ENCODE measurements at regions not wholly inside any gene's neighbourhood (a gene's known extent, or its start where the extent isn't known, plus 50 kb on each side); places are given as distances from the start of the nearest gene placed in this dataset.

DNA sequence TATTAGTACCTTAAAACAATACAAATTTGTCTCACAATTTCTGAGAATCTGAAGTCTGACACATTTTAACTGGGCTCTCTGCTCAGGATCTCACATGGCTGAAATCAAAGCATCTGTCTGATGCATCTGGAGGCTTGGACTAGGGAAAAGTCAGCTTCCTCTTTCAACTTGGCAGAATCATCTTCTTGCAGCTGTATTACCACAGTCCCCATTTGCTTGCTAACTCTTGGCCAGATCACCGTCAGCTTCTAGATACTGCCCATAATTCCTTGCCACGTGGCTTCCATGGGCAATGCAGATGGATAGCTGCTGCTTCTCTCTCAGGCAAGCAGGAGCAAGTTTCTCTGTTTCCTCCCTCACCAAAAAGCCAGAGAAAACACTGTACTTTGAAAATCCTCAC lies 1106.4 kb upstream of the CITED2 start:
- no peaks in the 10 kb centered on the region for H3K4me1 ChIP-seq (ENCODE audit: control insufficient read depth in 1 of 2, insufficient read depth in 2 of 2, low read length in 2 of 2)
- H3K27ac ChIP-seq (ENCODE audit: low read length) = no peak overlapping the region
- peaks cover 0 to 5% of the 10 kb centered on the region in 2 donors for H3K9me3 ChIP-seq (ENCODE audit: control insufficient read depth in 1 of 2, low read length in 2 of 2)
- no peak overlapping the region for H3K4me3 ChIP-seq (ENCODE audit: low read depth in 1 of 2, low read length in 2 of 2)
- H3K36me3 ChIP-seq (ENCODE audit: control insufficient read depth in 1 of 2, insufficient read depth in 2 of 2, low read length in 2 of 2) = no peaks in the 10 kb centered on the region
- no peaks in the 10 kb centered on the region for H3K27me3 ChIP-seq (ENCODE audit: low read depth, low read length)

DNA sequence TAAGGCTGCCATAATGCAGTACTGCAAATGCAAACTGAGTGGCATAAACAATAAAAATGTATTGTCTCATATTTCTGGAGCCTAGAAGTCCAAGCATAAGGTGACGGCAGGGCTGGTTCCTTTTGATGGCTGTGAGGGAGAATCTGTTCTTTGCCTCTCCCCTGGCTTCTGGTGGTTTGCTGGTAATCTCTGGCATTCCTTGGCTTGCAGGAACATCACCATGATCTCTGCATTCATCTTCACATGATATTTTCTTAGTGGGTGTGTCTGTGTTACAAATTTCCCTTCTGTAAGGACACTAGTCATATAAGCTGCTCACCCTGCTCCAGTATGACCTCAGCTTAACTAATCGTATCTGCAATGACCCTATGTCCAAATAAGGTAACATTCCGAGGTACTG lies 1104.2 kb upstream of the CITED2 start:
- H3K9me3 ChIP-seq (ENCODE audit: control insufficient read depth in 1 of 2, low read length in 2 of 2) = peaks cover 0 to 5% of the 10 kb centered on the region in 2 donors
- no peak overlapping the region for H3K4me3 ChIP-seq (ENCODE audit: low read depth in 1 of 2, low read length in 2 of 2)
- H3K27me3 ChIP-seq (ENCODE audit: low read depth, low read length) = no peaks in the 10 kb centered on the region
- no peaks in the 10 kb centered on the region for H3K4me1 ChIP-seq (ENCODE audit: control insufficient read depth in 1 of 2, insufficient read depth in 2 of 2, low read length in 2 of 2)
- H3K36me3 ChIP-seq (ENCODE audit: control insufficient read depth in 1 of 2, insufficient read depth in 2 of 2, low read length in 2 of 2) = no peaks in the 10 kb centered on the region
- H3K27ac ChIP-seq (ENCODE audit: low read length) = no peak overlapping the region

DNA sequence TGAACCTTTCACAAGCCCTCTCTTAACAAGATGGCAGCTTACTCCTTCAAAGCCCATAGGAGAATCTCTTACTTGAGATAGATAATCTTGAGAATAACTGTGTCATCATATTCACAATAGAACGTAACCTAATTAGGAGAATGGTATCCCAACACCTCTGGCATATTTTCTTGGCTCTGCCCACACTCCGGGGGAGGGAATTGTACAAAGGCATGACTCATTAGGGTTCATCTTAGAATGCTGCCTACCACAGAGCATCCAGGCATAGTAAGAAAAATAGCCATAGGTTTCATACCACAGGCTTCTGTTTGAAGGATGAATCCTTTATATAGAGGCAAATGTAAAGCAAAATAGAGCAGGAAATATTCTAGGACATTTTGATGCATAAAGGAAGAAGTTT lies 1100.6 kb upstream of the CITED2 start:
- no peak overlapping the region for H3K27ac ChIP-seq (ENCODE audit: low read length)
- no peaks in the 10 kb centered on the region for H3K36me3 ChIP-seq (ENCODE audit: control insufficient read depth in 1 of 2, insufficient read depth in 2 of 2, low read length in 2 of 2)

DNA sequence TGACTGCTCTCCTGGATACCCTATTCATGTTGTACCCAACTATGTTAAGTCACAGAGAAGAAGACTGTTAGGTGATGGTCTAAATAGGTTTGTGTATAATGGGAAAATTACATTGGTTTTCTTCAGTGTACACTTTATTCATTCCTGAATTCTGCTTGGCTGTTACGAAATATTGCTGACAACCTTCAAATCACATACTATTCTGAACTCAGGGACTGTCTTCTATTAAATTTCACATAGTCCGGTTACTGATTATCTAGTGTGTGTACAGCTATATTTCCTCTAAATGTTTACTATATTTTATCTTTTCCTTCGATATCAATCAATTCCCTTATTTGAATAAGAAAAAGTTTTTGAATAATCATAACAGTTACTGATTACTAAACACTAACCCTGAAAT lies 1090.3 kb upstream of the CITED2 start:
- Histone ChIP-seq H3K36me3 (ENCODE audit: control insufficient read depth in 1 of 2, insufficient read depth in 2 of 2, low read length in 2 of 2) (no peaks in the 10 kb centered on the region), H3K9me3 (ENCODE audit: control insufficient read depth in 1 of 2, low read length in 2 of 2) (peaks cover 0 to 3% of the 10 kb centered on the region in 2 donors), H3K27ac (ENCODE audit: low read length) (no peak overlapping the region), H3K4me3 (ENCODE audit: low read depth in 1 of 2, low read length in 2 of 2) (no peak overlapping the region), H3K27me3 (ENCODE audit: low read depth, low read length) (no peaks in the 10 kb centered on the region), H3K4me1 (ENCODE audit: control insufficient read depth in 1 of 2, insufficient read depth in 2 of 2, low read length in 2 of 2) (peaks cover 6 to 11% of the 10 kb centered on the region in 2 donors)

More for the DNA sequence above, 1100.6 kb upstream of the CITED2 start:
- H3K4me3 ChIP-seq (ENCODE audit: low read depth in 1 of 2, low read length in 2 of 2) = no peak overlapping the region
- peaks cover 0 to 5% of the 10 kb centered on the region in 2 donors for H3K9me3 ChIP-seq (ENCODE audit: control insufficient read depth in 1 of 2, low read length in 2 of 2)
- H3K27me3 ChIP-seq (ENCODE audit: low read depth, low read length) = no peaks in the 10 kb centered on the region
- H3K4me1 ChIP-seq (ENCODE audit: control insufficient read depth in 1 of 2, insufficient read depth in 2 of 2, low read length in 2 of 2) = no peaks in the 10 kb centered on the region

DNA sequence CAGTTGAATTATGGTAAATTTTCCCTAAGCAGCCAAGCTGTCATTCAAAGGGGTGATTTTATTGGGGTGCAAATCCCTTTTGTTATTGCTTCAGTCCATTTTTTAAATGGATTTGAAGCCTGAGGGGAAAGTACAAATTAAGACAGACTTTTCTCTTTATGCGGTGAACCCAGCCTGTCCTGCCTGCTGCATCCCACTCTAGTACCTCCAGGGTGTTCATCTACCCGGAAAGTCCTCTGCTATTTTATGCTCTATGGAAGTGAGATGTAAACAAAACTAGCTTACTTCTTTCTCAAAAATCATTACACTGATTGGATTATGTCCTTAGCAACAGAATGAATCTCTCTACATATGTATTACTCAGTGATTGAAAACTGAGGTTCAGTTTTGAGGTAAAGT lies 1088.9 kb upstream of the CITED2 start:
- H3K4me1 ChIP-seq (ENCODE audit: control insufficient read depth in 1 of 2, insufficient read depth in 2 of 2, low read length in 2 of 2) = peaks cover 6 to 11% of the 10 kb centered on the region in 2 donors
- peak overlapping the region; percentile 78 for H3K27ac ChIP-seq (ENCODE audit: low read length)
- H3K9me3 ChIP-seq (ENCODE audit: control insufficient read depth in 1 of 2, low read length in 2 of 2) = peaks cover 0 to 3% of the 10 kb centered on the region in 2 donors
- H3K27me3 ChIP-seq (ENCODE audit: low read depth, low read length) = no peaks in the 10 kb centered on the region
- H3K36me3 ChIP-seq (ENCODE audit: control insufficient read depth in 1 of 2, insufficient read depth in 2 of 2, low read length in 2 of 2) = no peaks in the 10 kb centered on the region
- no peak overlapping the region for H3K4me3 ChIP-seq (ENCODE audit: low read depth in 1 of 2, low read length in 2 of 2)

DNA sequence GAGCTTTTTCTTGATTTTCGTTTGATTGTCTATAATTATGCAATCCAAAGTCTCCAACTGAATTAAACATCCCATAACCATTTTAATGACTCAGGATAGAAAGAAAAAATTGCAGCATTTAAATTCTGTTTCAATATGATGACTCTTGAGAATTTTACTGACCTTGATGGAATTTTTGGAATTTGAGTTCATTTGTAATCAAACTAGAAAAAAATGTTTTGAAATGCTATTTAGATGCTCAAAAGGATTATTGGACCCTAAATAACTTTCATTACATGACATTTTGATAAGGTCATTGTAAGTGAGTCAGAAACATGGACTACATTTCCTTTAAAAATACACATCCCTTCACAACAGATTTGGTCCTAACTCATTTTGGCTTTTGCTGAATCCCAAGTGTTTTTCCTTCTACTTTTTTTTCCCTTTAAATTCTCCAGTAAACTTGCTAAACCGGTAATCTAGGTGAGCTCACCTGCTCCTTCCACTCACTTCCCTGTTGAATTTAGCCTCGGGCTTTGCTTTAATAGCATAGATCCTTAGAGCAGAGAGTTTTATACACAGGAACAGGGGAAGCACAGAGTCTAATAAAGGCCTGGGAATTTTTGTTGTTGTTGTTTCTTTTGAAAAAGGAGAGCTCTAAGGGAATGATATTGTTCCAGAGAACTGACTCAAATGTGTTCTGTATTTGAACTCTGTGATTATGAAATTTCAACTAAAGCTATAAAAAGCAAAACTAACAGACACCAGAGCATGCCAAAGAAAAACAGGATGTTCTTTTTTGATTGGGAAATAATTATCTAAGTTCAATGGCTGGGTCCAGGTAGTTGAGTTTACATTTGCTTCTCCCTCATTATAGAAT lies 1088.2 kb upstream of the CITED2 start:
- Histone ChIP-seq H3K4me1 (ENCODE audit: control insufficient read depth in 1 of 2, insufficient read depth in 2 of 2, low read length in 2 of 2) (peaks cover 6 to 11% of the 10 kb centered on the region in 2 donors), H3K27ac (ENCODE audit: low read length) (peak overlapping the region; percentile 78), H3K27me3 (ENCODE audit: low read depth, low read length) (no peaks in the 10 kb centered on the region), H3K9me3 (ENCODE audit: control insufficient read depth in 1 of 2, low read length in 2 of 2) (peaks cover 0 to 3% of the 10 kb centered on the region in 2 donors), H3K4me3 (ENCODE audit: low read depth in 1 of 2, low read length in 2 of 2) (no peak overlapping the region), H3K36me3 (ENCODE audit: control insufficient read depth in 1 of 2, insufficient read depth in 2 of 2, low read length in 2 of 2) (no peaks in the 10 kb centered on the region)

DNA sequence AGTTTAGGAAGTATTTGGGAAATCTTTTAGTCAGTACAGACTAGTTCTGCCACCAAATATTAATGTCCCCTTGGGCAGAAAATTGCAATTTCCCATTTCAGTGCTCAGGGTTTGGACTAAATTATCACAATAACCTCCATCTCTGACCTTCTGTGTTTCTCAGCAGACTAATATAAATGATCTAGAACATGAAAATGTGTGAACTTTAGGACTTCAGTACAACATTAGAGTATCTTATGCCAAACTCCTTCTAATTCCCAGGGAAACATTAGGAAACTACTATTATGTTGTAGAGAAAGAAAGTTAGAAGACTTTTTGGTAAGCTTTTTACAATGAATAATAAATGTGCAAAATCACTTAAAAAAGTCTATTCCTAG lies 1087.6 kb upstream of the CITED2 start:
- peaks cover 6 to 11% of the 10 kb centered on the region in 2 donors for H3K4me1 ChIP-seq (ENCODE audit: control insufficient read depth in 1 of 2, insufficient read depth in 2 of 2, low read length in 2 of 2)
- H3K36me3 ChIP-seq (ENCODE audit: control insufficient read depth in 1 of 2, insufficient read depth in 2 of 2, low read length in 2 of 2) = no peaks in the 10 kb centered on the region
- no peaks in the 10 kb centered on the region for H3K27me3 ChIP-seq (ENCODE audit: low read depth, low read length)
- H3K9me3 ChIP-seq (ENCODE audit: control insufficient read depth in 1 of 2, low read length in 2 of 2) = peaks cover 0 to 3% of the 10 kb centered on the region in 2 donors
- H3K4me3 ChIP-seq (ENCODE audit: low read depth in 1 of 2, low read length in 2 of 2) = no peak overlapping the region
- peak overlapping the region; percentile 4 for H3K27ac ChIP-seq (ENCODE audit: low read length)

DNA sequence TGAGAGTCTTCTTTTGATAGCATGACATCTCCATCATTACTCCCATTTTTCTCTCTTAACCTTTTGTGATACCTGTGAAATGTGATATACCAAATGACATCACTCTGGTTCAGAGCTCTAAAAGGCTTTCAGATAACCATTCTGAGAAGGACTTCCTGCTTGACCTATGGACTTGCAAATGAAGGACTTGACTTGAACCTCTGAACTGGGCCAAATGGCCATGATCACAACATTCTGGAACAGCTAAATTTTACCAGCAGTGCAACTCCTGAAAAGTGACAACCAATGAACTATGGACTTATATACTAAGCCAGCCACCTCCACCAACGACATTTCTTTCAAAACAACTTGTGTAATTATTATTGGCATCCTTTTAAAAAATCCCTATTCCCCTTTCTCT lies 1085.8 kb upstream of the CITED2 start:
- Histone ChIP-seq H3K36me3 (ENCODE audit: control insufficient read depth in 1 of 2, insufficient read depth in 2 of 2, low read length in 2 of 2) (no peaks in the 10 kb centered on the region), H3K4me3 (ENCODE audit: low read depth in 1 of 2, low read length in 2 of 2) (no peak overlapping the region), H3K4me1 (ENCODE audit: control insufficient read depth in 1 of 2, insufficient read depth in 2 of 2, low read length in 2 of 2) (peaks cover 6 to 11% of the 10 kb centered on the region in 2 donors), H3K27ac (ENCODE audit: low read length) (no peak overlapping the region), H3K9me3 (ENCODE audit: control insufficient read depth in 1 of 2, low read length in 2 of 2) (peaks cover 0 to 2% of the 10 kb centered on the region in 2 donors), H3K27me3 (ENCODE audit: low read depth, low read length) (no peaks in the 10 kb centered on the region)

DNA sequence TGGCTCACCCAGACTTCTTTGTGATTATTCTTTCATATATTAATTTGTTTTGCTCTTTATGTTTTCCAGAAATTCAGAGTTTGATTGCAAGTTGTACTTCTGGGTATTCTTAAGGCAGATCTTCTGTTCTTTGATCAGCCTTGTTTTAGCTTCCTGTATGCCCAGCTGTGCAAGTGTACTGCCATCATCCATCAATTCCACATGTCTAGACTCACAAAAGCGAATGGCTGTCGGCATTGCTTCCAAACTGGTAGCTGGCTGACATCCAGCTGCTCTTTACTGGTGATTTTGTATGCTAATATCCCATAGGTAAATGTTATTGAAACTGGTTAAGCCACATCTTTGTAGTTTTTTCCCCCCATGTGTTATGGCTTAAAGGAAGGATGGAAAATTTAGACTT lies 1084.8 kb upstream of the CITED2 start:
- H3K27ac ChIP-seq (ENCODE audit: low read length) = no peak overlapping the region
- no peaks in the 10 kb centered on the region for H3K27me3 ChIP-seq (ENCODE audit: low read depth, low read length)
- H3K4me3 ChIP-seq (ENCODE audit: low read depth in 1 of 2, low read length in 2 of 2) = no peak overlapping the region
- H3K4me1 ChIP-seq (ENCODE audit: control insufficient read depth in 1 of 2, insufficient read depth in 2 of 2, low read length in 2 of 2) = peaks cover 6 to 11% of the 10 kb centered on the region in 2 donors
- H3K36me3 ChIP-seq (ENCODE audit: control insufficient read depth in 1 of 2, insufficient read depth in 2 of 2, low read length in 2 of 2) = no peaks in the 10 kb centered on the region
- peaks cover 0 to 3% of the 10 kb centered on the region in 2 donors for H3K9me3 ChIP-seq (ENCODE audit: control insufficient read depth in 1 of 2, low read length in 2 of 2)

DNA sequence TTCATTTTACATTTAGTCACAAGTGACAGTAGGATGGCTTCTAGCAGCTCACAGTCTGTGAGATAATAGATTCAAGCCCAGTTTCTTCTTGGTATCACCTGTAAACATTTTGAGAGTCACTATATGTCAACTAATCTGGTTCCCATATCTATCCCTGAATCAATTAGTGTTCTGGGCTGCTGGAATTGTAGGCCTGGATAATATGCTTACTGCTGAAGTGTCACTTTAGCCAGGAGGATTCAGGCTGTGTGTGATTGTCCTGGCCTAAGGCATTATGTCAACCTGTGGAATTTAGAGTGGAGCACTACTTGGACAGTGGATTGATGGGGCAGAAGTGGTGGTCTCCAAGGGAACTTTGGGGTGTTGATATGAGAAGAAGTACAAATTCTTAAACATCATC lies 1071.8 kb upstream of the CITED2 start:
- no peaks in the 10 kb centered on the region for H3K9me3 ChIP-seq (ENCODE audit: control insufficient read depth in 1 of 2, low read length in 2 of 2)
- H3K4me3 ChIP-seq (ENCODE audit: low read depth in 1 of 2, low read length in 2 of 2) = no peak overlapping the region
- H3K27ac ChIP-seq (ENCODE audit: low read length) = no peak overlapping the region
- H3K36me3 ChIP-seq (ENCODE audit: control insufficient read depth in 1 of 2, insufficient read depth in 2 of 2, low read length in 2 of 2) = no peaks in the 10 kb centered on the region
- no peaks in the 10 kb centered on the region for H3K27me3 ChIP-seq (ENCODE audit: low read depth, low read length)
- peaks cover 0 to 9% of the 10 kb centered on the region in 2 donors for H3K4me1 ChIP-seq (ENCODE audit: control insufficient read depth in 1 of 2, insufficient read depth in 2 of 2, low read length in 2 of 2)

DNA sequence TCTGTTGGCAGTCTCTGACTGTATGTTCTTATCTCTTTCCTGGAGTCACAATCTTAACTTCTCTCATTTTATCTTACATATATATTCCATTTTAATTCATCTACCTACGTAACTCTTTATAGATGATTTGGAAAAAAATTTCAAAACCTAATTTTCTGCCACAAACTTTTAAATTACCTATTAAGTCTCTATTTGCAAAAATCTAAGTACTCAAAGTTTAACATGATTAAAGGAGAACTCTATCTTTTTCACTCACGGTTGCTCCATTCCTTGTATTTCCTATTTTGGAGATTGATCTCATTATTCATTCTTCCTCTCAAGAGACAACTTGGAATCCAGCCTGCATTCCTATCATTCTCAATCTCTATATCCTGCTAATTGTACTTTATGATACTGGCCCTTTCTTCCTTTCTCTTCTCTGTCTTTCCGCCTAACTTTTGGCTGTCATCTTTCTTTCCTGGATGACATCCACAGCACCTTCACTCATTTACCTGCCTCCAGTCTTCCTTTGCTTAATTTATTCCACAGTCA lies 1071.1 kb upstream of the CITED2 start:
- no peak overlapping the region for H3K27ac ChIP-seq (ENCODE audit: low read length)
- H3K4me1 ChIP-seq (ENCODE audit: control insufficient read depth in 1 of 2, insufficient read depth in 2 of 2, low read length in 2 of 2) = peaks cover 0 to 9% of the 10 kb centered on the region in 2 donors
- H3K9me3 ChIP-seq (ENCODE audit: control insufficient read depth in 1 of 2, low read length in 2 of 2) = no peaks in the 10 kb centered on the region
- H3K4me3 ChIP-seq (ENCODE audit: low read depth in 1 of 2, low read length in 2 of 2) = no peak overlapping the region
- H3K27me3 ChIP-seq (ENCODE audit: low read depth, low read length) = no peaks in the 10 kb centered on the region
- H3K36me3 ChIP-seq (ENCODE audit: control insufficient read depth in 1 of 2, insufficient read depth in 2 of 2, low read length in 2 of 2) = no peaks in the 10 kb centered on the region
